CD4-positive, alpha-beta T cell treated with Interleukin-15 for 4 hours (primary cell): ENCODE measurements at regions not wholly inside any gene's neighbourhood (a gene's known extent, or its start where the extent isn't known, plus 50 kb on each side); places are given as distances from the start of the nearest gene placed in this dataset.
"Not testable (repeated sequence)": the region's sequence is repeated elsewhere in the genome, so short reads cannot be mapped to it uniquely, and the experiment has no call there.

Source experiments
- DNase-seq: peaks from one replicate; pipeline ENCODE4 v3.0.0-alpha.2; 2020; ENCODE audit warnings: low spot score

DNA sequence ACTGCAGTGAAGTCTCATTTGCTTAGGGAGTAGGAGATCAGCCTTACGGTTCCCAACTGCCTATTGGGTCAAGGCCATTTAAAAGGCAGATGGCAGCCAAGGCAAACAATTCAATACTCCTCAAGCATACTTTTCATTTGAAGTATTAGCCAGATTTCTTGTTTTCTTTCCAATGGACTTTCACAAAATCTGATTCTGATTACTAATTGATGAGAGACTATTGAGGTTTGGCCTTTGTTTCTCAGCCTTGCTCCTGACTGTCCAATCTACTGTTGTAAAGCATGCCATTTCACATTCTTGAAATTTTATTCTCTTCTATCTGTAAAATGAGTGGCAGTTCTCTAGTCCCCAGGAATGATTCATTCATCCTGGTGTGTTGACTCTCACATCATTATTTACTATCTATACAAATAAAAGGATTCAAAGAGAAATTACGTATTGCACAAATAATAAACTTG is 166.2 kb upstream of the TGFBR2 start:
- DNase-seq, result no peak

DNA sequence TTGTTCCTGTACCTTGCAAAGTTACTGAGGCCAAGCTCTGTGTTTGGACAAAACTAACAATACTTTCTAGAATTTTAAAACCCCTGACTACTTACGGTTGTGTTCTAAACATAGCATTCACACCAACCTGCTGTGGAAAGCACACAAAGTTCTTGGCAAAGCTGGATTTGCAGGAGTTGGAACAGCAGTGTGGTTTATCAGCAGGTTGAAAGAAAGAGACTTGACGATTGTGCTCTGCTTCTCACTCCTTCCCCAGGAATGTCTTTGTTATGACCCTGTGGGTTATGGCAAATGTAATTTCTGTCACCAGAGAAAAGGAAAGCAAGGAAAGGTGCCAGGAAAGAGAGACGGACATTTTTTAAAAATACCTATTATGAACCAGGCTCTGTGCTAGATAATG is 165.5 kb upstream of the TGFBR2 start:
- no peak for DNase-seq

DNA sequence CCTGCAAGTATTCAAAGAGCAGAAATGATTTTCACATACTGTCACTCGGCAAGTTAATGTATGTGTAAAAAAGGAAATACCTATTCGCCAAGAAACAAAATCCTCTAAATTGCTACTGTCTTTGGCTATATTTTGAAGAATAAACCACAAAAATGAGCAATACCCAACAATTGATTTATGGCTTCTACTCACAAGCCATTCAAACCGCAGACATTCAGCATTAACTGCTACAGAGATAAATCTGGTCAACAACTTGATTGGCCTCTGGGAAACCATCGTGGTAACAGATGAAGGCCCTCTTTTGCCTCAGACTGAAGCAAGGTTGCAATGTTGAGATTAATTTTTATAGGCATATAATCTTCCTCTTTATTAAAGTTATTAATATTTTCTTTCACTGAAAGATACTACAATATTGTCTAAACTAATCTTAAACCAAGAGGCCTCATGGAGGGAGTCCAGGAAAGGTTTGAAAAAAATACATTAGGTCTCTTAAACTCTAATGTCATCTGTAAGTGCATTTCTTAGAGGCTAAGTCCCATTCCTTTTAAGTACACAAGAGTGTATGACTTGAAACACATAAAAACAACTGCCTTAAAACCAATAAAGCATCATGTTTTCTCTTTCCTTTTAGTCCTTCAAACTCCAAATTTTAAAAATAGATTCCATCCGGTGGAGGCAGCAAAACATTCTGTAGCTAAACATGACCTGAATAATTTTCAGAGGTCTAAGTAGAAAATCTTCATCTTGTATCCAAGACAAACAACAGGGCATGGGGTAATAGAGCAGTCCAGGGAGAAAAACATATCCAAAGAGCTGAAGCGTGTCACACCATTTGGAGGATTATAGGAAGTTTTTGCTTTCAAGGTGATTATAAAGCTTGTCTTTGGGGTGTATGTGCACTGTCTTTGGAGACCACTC is 162.4 kb upstream of the TGFBR2 start:
- DNase-seq, result no peak

DNA sequence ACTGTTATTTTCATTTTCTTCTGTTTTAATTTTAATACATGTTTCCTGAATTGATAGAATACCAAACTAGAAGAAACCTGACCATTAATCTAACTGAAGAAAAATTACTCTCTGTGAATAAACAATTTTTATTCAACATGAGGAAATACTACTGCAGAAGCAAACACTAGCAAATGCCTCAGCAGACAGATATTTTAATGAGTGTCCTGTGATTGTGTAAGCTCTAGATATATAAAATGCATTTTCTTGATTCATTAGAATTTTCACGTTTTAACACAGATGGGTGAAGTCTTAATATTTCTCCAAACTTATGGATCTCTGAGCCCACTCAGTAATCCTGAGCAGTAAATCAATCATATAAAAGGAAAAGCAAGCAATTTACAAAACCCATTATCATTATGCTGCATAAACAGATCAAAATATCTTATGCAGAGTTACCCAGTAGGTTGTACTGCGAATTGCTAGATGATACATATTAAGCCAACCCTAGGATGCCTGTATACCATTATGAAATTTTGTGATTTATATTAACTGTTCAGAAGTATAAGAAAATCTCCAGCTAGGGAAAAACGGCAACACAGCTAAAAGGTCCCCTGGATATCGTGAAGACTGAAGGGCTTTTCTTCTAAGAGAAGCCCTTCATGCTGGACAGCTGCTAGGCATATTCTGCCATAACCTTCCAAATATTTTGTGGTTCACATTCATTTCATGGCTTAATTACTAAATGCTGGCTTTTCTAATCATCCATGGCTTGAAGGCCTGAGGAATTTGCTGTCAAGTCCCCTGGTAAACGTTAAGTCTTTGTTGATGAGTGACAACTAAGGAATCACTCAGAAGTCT is 157.7 kb upstream of the TGFBR2 start:
- DNase-seq, result no peak

DNA sequence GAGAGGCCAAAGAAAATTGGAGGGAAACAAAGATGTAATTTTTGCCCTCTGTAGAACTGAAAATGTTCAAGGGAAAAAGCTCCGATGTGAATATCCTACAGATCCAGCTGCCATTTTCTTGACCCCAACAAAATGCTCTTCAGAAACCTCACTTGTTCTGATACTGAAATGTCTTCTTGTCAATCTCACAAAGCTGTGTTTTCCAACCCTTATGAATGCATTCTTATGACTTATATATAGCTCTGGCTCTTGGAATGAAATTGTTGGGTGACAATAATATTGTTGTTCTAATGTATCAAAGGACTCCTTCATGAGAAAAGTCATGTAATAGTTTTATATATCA is 157.1 kb upstream of the TGFBR2 start:
- no peak for DNase-seq

DNA sequence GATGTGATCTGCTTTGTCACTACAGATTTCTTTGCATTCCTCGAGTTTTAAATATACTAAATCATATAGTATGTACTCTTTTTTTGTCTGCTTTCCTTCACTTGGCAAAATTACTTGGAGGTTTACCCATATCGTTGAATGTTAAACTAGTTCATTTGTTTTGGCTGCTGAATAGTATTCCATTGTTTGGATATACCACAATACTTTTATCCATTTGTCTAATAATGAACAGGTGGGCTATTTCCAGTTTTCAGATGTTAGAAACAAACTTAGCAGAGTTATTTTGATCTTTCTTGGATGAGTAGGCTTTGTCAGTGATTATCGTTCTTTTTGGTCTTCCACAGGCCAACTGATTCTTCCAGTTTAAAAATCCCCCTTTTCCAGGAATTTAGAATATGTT is 154.0 kb upstream of the TGFBR2 start:
- no peak for DNase-seq

DNA sequence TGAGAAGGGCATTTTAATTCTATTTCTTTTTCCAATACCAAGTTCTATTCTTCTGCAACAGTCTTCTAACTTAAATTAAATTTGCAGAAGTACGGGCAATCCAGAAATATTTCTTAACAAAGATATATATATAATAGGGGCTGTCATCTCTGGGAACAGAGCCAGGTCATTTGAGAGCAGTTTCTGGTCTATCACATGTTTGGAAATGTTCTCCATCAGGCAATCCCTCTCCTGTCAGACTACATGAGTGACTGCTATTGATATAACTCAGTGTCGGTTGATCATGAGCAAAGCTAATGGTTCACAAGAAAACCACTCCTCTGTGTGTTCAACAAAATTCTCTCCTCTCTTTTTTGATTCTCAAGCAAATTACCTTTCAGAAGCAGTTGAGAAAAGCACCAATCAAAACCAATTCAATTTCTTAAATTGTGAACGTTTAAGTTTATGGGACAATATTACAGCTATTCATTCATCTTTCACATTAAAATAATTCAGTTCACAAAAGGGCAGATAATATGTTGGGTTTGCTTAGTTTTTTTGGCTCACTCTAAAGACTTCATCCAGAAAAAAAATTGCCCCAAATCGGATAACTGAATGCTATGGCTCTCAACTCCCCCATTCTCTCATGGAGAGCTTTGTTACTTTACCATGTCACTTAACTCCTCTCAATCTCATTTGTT is 152.9 kb upstream of the TGFBR2 start:
- no peak for DNase-seq

DNA sequence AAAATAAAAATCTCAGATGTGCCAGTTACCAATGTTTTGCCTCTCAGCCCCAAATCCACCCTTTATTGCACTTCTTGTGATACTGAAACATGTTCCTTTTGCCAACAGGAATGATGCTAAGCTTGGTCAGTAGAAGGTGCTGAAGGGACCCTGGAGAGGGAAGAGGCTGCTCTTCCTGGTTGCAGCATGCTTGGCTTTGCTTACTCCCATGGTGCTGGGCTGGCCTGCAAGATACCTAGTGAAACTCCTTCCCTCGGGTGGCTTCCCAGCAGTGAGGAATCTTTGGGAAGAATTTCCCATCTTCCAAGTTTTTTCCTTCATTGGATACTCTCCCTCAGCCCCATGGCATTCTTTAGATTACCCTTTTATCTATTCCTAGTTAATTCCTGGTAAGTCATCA is 151.8 kb upstream of the TGFBR2 start:
- DNase-seq, result no peak

DNA sequence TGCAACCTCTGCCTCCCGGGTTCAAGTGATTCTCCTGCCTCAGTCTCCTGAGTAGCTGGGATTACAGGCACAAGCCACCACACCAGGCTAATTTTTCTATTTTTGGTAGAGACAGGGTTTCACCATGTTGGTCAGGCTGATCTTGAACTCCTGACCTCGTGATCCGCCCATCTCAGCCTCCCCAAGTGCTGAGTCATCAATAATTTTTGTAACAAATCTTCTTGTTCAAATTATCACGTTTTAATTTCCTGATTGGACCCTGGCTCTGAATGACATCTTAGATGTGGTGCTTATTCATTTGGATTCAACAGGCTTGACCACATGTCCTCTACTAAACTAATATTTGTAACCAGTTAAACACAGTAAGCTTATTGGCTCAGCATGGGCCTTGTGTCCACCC is 151.3 kb upstream of the TGFBR2 start:
- DNase-seq, result not testable (repeated sequence)

DNA sequence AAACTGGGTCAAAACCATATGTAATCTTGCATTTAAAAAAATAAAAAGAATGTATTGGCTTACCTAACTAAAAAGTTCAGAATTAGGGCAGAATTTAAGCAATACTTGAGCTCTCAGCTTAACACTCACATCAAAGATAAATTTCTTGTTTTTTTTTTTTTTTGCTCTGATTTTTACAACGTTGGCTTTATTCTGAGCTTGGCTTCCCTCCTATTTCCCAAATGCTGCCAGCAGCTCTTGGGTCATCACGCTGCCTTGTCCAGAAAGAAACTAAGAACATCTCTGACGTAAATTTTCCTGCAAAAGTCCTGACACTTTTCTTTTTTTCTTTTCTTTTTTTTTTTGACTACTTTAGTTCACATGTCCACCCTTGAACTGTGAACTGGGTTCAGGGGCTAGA is 150.6 kb upstream of the TGFBR2 start:
- DNase-seq, result no peak

DNA sequence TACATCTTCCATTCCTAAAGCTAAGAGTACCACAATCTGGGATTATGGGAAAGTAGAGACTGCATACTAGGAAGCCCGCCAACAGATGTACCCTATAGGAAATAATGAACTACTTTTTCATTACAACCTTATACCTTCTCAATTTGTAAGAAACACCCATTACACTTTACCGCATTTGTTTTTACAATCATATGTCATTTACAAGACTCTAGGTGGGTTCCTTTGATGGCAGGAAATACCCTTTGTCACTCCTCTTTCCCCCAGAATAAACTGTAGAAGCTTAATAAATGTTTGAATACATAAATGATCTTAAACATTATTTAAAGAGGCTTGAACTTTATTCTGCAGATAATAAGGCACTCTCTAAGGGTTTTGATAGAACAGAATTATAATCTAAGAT is 150.1 kb upstream of the TGFBR2 start:
- DNase-seq, result no peak

DNA sequence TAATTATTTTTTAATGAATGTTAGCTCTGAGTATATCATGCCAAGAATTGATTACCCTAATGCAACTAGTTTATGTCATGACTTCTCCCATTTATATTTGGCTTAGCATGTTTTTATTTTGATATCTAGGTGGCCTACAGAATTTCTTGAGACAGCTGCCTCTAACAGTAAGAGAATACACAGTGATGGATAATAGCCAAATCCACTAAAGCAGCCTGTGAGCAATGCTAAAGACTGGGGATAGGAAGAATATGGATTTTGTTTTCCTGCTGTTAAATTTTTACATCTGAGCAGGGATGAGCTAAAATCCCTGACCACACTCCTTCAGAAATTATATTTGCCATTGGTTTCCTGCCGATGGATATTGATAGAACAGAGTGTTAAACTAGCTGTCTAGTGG is 149.3 kb upstream of the TGFBR2 start:
- no peak for DNase-seq

DNA sequence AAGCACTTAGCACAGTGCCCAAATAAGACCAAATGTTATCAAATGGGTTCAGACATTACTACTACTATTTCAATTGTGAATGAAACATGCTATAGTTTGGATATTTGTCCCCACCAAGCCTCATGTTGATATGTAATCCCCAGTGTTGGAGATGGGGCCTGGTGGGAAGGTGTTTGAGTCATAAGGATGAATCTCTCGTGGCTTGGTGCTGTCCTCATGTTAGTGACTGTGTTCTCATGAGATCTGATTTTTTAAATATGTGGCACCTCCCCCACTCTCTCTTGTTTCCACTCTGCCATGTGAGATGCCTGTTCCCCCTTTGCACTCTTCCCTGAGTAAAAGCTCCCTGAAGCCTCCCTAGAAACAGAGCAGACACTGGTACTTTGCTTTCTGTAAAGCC is 148.7 kb upstream of the TGFBR2 start:
- no peak for DNase-seq

DNA sequence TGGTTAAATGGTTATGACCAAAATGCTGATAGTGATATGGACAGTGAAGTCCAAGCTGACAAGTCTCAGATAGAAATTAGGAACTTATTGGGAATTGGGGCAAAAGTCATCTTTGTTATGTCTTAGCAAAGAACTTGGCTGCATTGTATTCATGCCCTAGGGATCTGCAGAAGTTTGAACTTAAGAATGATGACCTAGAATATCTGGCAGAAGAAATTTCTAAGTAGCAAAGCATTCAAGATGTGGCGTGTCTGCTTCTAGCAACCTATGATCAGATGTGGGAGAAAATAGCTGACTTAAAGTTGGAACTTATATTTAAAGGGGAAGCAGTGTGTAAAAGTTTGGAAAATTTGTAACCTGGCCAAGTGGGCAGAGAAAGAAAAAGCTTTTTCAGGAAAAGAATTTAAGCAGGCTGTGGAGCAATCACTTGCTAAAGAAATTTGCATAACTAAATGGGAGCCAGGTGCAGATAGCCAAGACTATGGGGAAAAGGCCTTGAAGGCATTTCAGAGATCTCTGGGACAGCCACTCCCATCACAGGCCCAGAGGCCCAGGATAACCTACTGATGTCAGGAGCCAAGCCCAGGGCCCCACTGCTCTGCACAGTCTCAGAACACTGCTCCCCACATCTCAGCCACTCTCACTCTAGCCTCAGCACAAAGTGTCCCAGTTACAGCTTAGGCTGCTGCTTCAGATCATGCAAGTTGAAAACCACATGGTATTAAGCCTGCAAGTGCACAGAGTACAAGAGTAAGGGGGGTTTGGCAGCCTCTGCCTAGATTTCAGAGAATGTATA is 147.8 kb upstream of the TGFBR2 start:
- DNase-seq, result no peak

DNA sequence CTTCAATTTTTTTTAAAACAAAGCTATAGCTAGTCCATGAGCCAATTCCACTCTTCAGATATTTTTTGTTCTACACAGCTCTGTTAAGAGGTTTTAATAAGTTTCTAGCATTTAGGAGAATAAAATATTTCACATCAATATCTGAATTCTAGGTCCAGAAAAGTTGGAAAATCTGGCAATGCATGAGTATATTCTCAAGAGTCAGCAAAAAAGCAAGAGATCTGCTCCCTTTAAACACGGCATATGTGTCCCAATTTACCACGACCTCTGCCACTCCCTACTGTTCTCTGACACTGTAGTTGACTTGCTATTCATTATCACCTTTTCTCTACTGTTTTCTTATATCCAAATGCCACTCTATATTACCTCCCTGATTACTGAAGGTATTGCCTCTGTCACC is 145.1 kb upstream of the TGFBR2 start:
- DNase-seq, result no peak

DNA sequence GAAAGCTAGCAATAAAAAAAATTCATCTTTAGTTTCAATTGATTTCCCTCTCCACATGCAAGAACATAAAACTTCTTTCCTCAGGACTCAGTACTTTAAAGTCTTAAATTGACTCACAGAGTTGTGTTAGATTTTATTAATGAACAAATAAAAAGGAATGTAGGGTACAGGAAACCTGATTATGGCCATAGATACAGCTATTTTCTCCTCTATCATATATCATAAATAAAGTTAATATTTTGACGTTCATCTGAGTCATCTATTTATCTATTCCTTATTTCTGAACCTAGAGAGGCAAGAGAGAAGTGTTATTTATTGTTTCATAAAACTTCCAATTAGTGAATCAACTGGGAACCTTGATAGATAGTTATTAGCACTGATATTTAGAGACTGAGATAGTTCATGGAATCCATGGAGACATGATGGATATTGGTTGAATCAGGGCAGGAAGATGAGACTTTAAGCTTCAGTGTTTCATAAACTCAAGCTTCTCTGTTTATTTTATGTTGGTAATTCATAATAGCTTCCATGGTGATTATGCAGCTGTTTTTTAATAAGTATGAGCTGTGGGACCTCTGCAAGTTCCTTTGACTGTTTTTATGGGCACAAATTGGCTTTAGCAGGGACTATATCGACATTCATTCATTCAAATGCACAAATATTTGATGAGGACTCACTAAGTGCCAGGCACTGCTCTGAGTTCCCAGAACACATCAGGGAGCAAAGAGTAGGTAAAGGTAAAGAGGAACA is 143.5 kb upstream of the TGFBR2 start:
- DNase-seq, result no peak

DNA sequence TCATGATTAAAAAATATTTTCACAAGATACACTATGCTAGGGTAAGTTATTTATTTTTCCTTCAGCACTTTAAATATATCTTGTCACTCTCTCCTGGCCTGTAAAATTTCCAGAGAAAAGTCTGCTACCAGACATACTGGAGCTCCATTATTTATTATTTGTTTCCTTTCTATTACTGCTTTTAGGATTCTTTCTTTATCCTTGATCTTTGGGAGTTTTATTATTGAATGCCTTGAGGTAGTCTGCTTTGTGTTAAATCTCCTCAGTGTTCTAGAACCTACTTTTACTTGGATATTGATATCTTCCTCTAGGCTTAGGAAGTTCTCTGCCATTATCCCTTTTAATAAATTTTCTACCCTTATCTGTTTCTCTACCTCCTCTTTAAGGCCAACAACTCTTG is 142.0 kb upstream of the TGFBR2 start:
- DNase-seq, result no peak

DNA sequence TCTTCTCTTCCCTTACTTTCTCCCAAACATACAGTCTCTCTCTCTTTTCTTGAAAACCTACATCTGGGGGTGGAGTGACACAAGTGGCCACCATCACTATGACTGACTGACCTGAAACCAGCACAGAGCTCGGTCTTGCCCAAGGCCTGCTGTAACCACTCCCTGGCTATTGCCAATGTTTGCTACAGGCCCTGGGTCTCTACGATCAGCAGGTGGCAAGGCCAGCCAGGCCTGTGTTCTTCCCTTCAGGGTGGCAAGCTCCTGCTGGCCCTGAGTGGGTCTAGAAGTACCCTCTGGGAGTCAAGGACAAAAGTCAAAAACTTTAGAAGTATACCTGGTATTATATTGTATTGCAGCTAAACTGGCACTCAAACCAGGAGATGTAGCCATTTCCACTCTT is 140.9 kb upstream of the TGFBR2 start:
- DNase-seq, result no peak

DNA sequence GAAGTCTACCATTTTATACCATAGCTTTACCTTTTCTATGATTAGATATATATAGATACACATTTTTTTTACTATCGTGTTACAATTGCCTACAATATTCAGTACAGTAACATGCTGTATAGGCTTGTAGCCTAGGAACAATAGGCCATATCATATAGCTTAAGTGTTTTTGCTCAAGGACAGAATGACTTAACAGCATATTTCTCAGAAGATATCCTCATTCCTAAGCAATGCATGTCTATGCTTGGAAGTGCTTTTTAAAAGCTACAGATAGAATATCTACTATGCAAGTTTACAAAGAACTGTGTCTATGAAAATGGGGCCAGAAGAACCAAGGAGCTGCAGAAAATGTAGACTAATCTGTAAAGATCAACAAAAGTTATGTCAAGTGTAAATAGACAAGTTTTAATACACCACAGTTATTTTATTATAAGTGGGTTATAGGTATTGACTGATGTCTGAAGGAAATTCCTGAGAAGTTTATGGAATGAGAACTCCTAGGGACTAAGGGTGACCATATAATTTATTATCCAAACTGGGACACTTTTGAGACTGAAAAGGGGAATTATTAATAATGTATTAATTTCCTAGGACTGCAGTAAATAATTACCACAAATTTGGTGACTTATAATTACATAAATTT is 138.7 kb upstream of the TGFBR2 start:
- DNase-seq, result no peak

DNA sequence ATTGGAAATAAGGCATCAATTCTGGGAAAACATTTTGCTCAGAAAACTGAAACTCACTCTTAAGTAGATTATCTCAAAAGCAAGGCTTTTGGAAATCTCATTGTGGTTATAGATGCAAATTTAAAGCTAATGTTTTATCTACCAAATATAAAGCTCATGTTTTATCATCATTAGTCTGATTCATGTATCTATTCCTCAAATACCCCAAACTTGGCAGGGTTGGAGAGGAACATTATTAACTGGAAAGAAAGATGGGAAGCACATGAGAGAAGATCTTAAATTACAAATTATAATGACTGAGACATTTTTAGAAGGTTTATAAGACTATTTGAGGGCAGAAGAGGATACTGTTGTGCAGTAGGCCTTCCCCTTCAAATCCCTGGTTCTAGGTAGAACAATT is 137.3 kb upstream of the TGFBR2 start:
- DNase-seq, result no peak

DNA sequence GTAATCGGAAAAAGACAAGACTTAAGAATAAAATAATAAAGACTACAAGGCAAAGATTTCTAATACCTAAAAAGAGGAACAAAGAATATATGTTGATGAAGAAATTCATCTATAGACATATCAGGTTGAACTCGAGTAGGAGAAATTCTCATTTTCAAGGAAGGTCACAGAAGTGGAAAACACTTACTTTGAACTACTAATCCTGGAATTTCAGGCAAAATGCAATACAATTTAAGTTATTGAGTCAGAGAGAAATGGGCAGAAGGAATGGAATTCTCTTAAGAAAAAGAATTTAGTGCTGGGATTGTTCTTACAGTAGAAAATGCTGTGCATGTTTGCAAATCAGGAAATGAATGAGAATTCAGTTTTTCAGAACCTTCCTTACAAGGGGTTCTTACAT is 135.9 kb upstream of the TGFBR2 start:
- no peak for DNase-seq
